ENCODE measurements at regions not wholly inside any gene's neighbourhood (a gene's known extent, or its start where the extent isn't known, plus 50 kb on each side); places are given as distances from the start of the nearest gene placed in this dataset.

DNA sequence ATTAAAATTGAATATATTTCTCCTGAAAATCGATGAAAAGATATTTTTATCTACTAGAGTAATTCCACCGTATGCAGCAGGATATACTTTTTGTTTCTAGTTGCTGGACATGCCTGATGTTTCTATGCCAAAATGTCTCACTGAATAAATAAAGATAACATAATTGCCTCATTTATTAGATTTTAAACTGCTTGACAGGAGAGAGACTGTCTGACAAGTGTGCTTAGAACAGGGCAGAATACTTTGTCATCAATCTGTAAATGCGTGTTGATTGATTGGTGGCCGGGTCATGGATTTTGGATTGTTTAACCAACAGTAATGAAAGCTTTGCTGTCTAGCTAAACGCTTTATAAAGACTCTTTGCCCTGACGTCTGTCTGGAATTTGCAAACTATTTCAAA lies 339.0 kb downstream of the CHRM3 start:
- Mint-ChIP-seq H3K27ac (no peak overlapping the region), H3K9me3 (no peaks in the 10 kb centered on the region), H3K4me3 (no peak overlapping the region), H3K4me1 (no peaks in the 10 kb centered on the region), H3K27me3 (ENCODE audit: low read depth, poor library complexity) (no peaks in the 10 kb centered on the region), H3K36me3 (ENCODE audit: low read depth) (no peaks in the 10 kb centered on the region)
- TF ChIP-seq, protein P1, sequence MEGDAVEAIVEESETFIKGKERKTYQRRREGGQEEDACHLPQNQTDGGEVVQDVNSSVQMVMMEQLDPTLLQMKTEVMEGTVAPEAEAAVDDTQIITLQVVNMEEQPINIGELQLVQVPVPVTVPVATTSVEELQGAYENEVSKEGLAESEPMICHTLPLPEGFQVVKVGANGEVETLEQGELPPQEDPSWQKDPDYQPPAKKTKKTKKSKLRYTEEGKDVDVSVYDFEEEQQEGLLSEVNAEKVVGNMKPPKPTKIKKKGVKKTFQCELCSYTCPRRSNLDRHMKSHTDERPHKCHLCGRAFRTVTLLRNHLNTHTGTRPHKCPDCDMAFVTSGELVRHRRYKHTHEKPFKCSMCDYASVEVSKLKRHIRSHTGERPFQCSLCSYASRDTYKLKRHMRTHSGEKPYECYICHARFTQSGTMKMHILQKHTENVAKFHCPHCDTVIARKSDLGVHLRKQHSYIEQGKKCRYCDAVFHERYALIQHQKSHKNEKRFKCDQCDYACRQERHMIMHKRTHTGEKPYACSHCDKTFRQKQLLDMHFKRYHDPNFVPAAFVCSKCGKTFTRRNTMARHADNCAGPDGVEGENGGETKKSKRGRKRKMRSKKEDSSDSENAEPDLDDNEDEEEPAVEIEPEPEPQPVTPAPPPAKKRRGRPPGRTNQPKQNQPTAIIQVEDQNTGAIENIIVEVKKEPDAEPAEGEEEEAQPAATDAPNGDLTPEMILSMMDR (IDR thresholded peaks at IDR 0.05), result no peak
- no peak for DNase-seq

DNA sequence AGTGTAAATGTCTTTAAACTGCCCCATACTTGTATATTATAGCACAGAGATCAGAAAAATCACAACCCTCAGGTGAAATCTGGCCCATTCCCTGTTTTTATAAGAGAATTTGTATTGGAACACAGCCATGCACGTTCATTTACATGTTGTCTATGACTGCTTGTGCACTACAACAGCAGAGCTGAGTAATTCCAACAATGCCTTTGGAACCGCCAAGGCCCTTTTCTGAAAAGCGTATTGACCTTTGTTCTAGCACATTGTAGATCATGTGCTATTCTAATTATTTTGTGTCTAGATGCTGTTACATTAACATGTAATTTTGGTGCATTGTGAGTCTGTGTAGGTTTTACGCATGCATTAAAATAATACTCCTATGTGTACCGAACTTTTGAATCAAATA lies 339.6 kb downstream of the CHRM3 start:
- no peak for DNase-seq
- H3K36me3 Mint-ChIP-seq (ENCODE audit: low read depth), result no peaks in the 10 kb centered on the region
- H3K27ac Mint-ChIP-seq, result no peak overlapping the region

DNA sequence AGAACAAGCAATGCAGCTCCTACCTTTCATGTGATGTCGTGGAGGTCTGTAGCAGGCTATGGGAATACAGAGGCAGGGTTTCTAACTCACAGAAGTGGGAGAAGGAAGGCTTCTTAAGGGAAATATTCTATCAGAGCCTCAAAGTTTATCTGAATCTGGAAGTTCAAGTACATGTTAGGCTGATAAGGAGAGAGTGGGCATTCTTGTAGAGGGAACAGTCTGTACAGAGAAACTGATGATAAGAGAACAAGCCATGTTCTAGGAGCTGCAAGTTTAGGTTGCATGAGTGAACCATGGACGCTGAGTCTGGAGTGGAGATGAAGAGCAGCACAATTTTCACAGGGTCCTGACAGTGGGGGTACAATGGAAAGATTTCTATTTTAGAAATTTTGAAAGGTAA lies 344.0 kb downstream of the CHRM3 start:
- TF ChIP-seq, protein P1 (IDR thresholded peaks at IDR 0.05), result no peak
- Mint-ChIP-seq H3K4me1 (peaks cover 4% of the 10 kb centered on the region), H3K36me3 (ENCODE audit: low read depth) (no peaks in the 10 kb centered on the region), H3K27me3 (ENCODE audit: low read depth, poor library complexity) (no peaks in the 10 kb centered on the region), H3K4me3 (no peak overlapping the region), H3K27ac (no peak overlapping the region), H3K9me3 (no peaks in the 10 kb centered on the region)
- no peak for DNase-seq

More for the DNA sequence above, 339.6 kb downstream of the CHRM3 start:
- H3K4me3 Mint-ChIP-seq, result no peak overlapping the region
- H3K4me1 Mint-ChIP-seq, result no peaks in the 10 kb centered on the region
- TF ChIP-seq, protein P1 (IDR thresholded peaks at IDR 0.05), result no peak
- no peaks in the 10 kb centered on the region for H3K27me3 Mint-ChIP-seq (ENCODE audit: low read depth, poor library complexity)
- no peaks in the 10 kb centered on the region for H3K9me3 Mint-ChIP-seq

DNA sequence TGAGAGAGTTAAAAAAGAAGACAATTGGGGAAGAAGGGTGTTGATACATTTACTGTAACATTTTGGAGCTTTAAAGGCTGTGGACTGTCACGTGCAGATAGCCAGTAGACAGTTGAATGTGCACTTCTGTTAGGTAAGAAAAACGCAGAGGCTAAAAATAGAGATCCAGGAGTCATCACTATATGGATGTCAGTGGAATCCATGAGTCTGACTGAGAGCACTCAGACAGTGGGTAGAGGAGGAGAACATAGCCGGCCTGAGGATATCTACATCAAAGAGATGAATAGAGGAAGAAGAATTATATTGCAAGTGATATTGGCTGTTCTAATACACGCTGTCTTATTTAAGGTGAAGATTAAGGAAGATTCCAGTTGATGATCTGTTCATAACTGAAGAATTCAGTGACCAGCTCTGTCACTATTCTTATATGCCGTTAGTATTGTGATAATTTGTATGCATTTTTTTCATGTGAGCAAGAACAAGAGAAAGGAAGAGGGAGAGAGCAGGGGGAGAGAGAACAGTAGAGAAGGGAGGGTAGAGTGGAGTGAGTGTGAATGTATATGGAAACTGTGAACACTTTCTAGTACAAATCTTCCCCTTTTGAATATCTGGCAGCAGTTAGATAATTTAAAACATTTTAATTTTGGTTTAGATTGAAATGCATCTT lies 344.8 kb downstream of the CHRM3 start:
- Mint-ChIP-seq H3K4me1 (peaks cover 4% of the 10 kb centered on the region), H3K36me3 (ENCODE audit: low read depth) (no peaks in the 10 kb centered on the region), H3K27me3 (ENCODE audit: low read depth, poor library complexity) (no peaks in the 10 kb centered on the region), H3K4me3 (no peak overlapping the region), H3K27ac (no peak overlapping the region), H3K9me3 (no peaks in the 10 kb centered on the region)
- TF ChIP-seq, protein P1 (IDR thresholded peaks at IDR 0.05), result no peak
- no peak for DNase-seq

DNA sequence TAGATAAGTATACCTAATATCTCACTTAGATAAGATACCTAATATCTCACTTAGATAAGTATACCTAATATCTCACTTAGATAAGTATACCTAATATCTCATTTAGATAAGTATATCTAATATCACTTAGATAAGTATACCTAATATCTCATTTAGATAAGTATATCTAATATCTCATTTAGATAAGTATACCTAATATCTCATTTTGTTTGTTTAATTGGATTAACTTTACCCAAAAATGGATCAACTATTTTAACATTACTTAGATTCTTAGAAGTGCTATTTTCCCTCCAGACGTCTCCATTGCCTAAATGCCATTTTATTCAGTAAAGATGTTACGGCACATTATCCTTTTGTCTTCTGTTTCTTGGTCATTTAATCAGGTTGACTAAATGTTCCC lies 346.4 kb downstream of the CHRM3 start:
- Mint-ChIP-seq H3K4me3 (no peak overlapping the region), H3K4me1 (peaks cover 9% of the 10 kb centered on the region), H3K36me3 (ENCODE audit: low read depth) (no peaks in the 10 kb centered on the region), H3K27me3 (ENCODE audit: low read depth, poor library complexity) (no peaks in the 10 kb centered on the region), H3K27ac (no peak overlapping the region), H3K9me3 (no peaks in the 10 kb centered on the region)
- TF ChIP-seq, protein P1 (IDR thresholded peaks at IDR 0.05), result no peak
- DNase-seq, result no peak

DNA sequence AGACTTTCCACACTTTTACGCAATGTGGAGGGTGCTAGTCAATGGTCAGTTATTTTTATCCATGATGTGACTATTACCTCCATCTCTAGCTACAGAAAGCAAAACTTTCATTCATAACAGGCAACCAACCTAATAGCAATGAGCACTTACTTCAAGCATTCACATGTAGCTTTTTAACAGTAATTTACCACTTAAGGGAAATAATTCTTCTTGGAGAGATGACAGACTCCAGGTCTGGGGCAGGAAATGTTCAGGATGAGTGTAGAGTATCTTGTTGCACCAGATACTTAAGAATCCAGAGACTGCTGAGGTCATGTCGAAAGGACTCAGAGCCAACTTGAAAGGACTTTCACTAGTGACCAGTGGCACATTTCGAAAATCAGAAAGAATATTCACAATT lies 347.6 kb downstream of the CHRM3 start:
- H3K36me3 Mint-ChIP-seq (ENCODE audit: low read depth), result no peaks in the 10 kb centered on the region
- TF ChIP-seq, protein P1 (IDR thresholded peaks at IDR 0.05), result no peak
- H3K4me1 Mint-ChIP-seq, result peaks cover 10% of the 10 kb centered on the region
- no peak overlapping the region for H3K27ac Mint-ChIP-seq
- no peak for DNase-seq
- no peaks in the 10 kb centered on the region for H3K9me3 Mint-ChIP-seq
- H3K27me3 Mint-ChIP-seq (ENCODE audit: low read depth, poor library complexity), result peaks cover 4% of the 10 kb centered on the region
- no peak overlapping the region for H3K4me3 Mint-ChIP-seq

Data from nephron progenitor cell (in vitro differentiated cells).